ENCODE measurements at regions not wholly inside any gene's neighbourhood (a gene's known extent, or its start where the extent isn't known, plus 50 kb on each side); places are given as distances from the start of the nearest gene placed in this dataset.
A peak's percentile ranks its signal among the peaks of the same experiment; 100 is the strongest.

- H3K4me3 ChIP-seq (ENCODE audit: control insufficient read depth in 1 of 7, extremely low read depth in 1 of 7, insufficient read depth in 4 of 7, low read depth in 2 of 7, low read length in 6 of 7) = no peak overlapping the region
- H3K9me3 ChIP-seq (ENCODE audit: control extremely low read depth in 1 of 5, control insufficient read depth in 4 of 5, insufficient read depth in 2 of 5, low read depth in 1 of 5, low read length in 4 of 5) = peaks cover 0 to 20% (median 2%) of the 10 kb centered on the region in 5 experiments
- no peaks in the 10 kb centered on the region for H3K27me3 ChIP-seq (replicated peaks in 2 of 5; ENCODE audit: control insufficient read depth in 4 of 5, insufficient read depth in 5 of 5, low read length in 4 of 5)
- ChIA-PET CTCF (no interaction called here), POLR2A (no interaction called here)
- H3K4me1 ChIP-seq (ENCODE audit: control extremely low read depth in 1 of 4, control insufficient read depth in 4 of 4, insufficient read depth in 4 of 4, low read length in 3 of 4) = no peaks in the 10 kb centered on the region
- no peak for DNase-seq
- no peak overlapping the region for H3K27ac ChIP-seq (ENCODE audit: insufficient read depth in 1 of 2, low read depth in 1 of 2, low read length in 2 of 2, poor library complexity in 1 of 2, severe bottlenecking in 2 of 2)
- H3K36me3 ChIP-seq (ENCODE audit: control insufficient read depth in 4 of 4, insufficient read depth in 4 of 4, low read length in 3 of 4) = no peaks in the 10 kb centered on the region
- WGBS (ENCODE audit: insufficient coverage) = 100% methylated on average over 1 of the region's 2 CpGs
These were observed 679.4 kb upstream of the USP24 start for GRCh38 chr1:55894521-55894920.

DNA sequence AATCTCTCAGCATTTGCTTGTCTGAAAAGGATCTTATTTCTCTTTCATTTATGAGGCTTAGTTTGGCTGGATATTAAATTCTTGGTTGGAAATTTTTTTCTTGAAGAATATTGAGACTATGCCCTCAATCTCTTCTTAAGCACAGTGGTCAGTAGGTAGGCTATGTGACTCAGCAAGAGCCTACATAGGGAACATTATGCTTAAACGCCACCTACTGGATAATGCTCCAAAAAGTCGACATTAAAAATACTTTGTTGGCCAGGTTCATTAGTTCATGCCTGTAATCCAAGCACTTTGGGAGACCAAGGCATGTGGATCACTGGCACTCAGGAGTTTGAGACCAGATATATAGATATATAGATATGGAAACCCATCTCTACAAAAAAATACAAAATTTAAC, 678.0 kb upstream of the USP24 start:
- Histone ChIP-seq H3K4me1 (ENCODE audit: control extremely low read depth in 1 of 4, control insufficient read depth in 4 of 4, insufficient read depth in 4 of 4, low read length in 3 of 4) (no peaks in the 10 kb centered on the region), H3K27ac (ENCODE audit: insufficient read depth in 1 of 2, low read depth in 1 of 2, low read length in 2 of 2, poor library complexity in 1 of 2, severe bottlenecking in 2 of 2) (no peak overlapping the region), H3K36me3 (ENCODE audit: control insufficient read depth in 4 of 4, insufficient read depth in 4 of 4, low read length in 3 of 4) (no peaks in the 10 kb centered on the region), H3K4me3 (ENCODE audit: control insufficient read depth in 1 of 7, extremely low read depth in 1 of 7, insufficient read depth in 4 of 7, low read depth in 2 of 7, low read length in 6 of 7) (no peak overlapping the region), H3K27me3 (replicated peaks in 2 of 5; ENCODE audit: control insufficient read depth in 4 of 5, insufficient read depth in 5 of 5, low read length in 4 of 5) (no peaks in the 10 kb centered on the region), H3K9me3 (ENCODE audit: control extremely low read depth in 1 of 5, control insufficient read depth in 4 of 5, insufficient read depth in 2 of 5, low read depth in 1 of 5, low read length in 4 of 5) (peaks cover 0 to 20% (median 2%) of the 10 kb centered on the region in 5 experiments)
- DNase-seq = peak in 2 of 3 donors; percentile 10 to 13
- ChIA-PET POLR2A (no interaction called here), CTCF (no interaction called here)
- WGBS (ENCODE audit: insufficient coverage) = no CpG with 5 or more reads among the region's 2 CpGs

DNA sequence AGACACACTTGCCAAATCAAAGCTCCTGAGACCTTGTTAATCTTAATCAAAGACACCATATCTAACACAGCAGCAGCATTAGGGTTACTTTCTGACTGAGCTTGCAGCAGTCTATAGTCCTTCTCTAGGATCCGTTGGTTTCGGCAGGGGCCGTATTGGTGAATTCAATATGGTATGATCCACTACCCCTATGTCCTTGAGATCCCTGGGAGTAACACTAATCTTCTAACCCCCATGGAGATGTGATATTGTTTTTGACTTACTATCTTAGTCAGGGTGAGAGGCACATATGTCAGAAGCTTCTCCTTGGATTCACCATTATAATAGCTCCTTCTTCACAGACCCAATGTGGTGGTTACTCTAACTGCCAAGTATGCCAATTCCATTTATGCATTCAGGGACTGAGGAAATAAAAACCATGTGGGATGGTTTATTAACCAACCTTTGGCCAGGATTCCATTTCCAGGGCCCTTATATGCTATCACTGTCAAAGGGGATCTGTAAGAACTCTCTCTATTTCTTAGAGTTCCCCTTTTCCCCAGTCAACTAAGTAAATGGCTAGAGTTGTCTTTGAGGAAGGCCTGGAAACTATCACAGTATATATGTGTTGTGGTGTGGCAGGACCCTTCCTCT, 673.6 kb upstream of the USP24 start:
- ChIA-PET CTCF (no interaction called here), POLR2A (no interaction called here)
- H3K9me3 ChIP-seq (ENCODE audit: control extremely low read depth in 1 of 5, control insufficient read depth in 4 of 5, insufficient read depth in 2 of 5, low read depth in 1 of 5, low read length in 4 of 5) = peaks cover 0 to 17% (median 2%) of the 10 kb centered on the region in 5 experiments
- H3K4me3 ChIP-seq (ENCODE audit: control insufficient read depth in 1 of 7, extremely low read depth in 1 of 7, insufficient read depth in 4 of 7, low read depth in 2 of 7, low read length in 6 of 7) = no peak overlapping the region
- H3K27me3 ChIP-seq (replicated peaks in 2 of 5; ENCODE audit: control insufficient read depth in 4 of 5, insufficient read depth in 5 of 5, low read length in 4 of 5) = peaks cover 0 to 6% (median 0%) of the 10 kb centered on the region in 5 experiments
- H3K4me1 ChIP-seq (ENCODE audit: control extremely low read depth in 1 of 4, control insufficient read depth in 4 of 4, insufficient read depth in 4 of 4, low read length in 3 of 4) = no peaks in the 10 kb centered on the region
- no peak overlapping the region for H3K27ac ChIP-seq (ENCODE audit: insufficient read depth in 1 of 2, low read depth in 1 of 2, low read length in 2 of 2, poor library complexity in 1 of 2, severe bottlenecking in 2 of 2)
- no peak for DNase-seq
- no peaks in the 10 kb centered on the region for H3K36me3 ChIP-seq (ENCODE audit: control insufficient read depth in 4 of 4, insufficient read depth in 4 of 4, low read length in 3 of 4)
- WGBS (ENCODE audit: insufficient coverage) = 100% methylated on average over 3 of the region's 3 CpGs

GRCh38 chr1:55886856-55887712, 671.9 kb upstream of the USP24 start:
- Histone ChIP-seq H3K27me3 (replicated peaks in 2 of 5; ENCODE audit: control insufficient read depth in 4 of 5, insufficient read depth in 5 of 5, low read length in 4 of 5) (peaks cover 0 to 6% (median 0%) of the 10 kb centered on the region in 5 experiments), H3K4me3 (ENCODE audit: control insufficient read depth in 1 of 7, extremely low read depth in 1 of 7, insufficient read depth in 4 of 7, low read depth in 2 of 7, low read length in 6 of 7) (no peak overlapping the region), H3K27ac (ENCODE audit: insufficient read depth in 1 of 2, low read depth in 1 of 2, low read length in 2 of 2, poor library complexity in 1 of 2, severe bottlenecking in 2 of 2) (no peak overlapping the region), H3K36me3 (ENCODE audit: control insufficient read depth in 4 of 4, insufficient read depth in 4 of 4, low read length in 3 of 4) (no peaks in the 10 kb centered on the region), H3K4me1 (ENCODE audit: control extremely low read depth in 1 of 4, control insufficient read depth in 4 of 4, insufficient read depth in 4 of 4, low read length in 3 of 4) (no peaks in the 10 kb centered on the region), H3K9me3 (ENCODE audit: control extremely low read depth in 1 of 5, control insufficient read depth in 4 of 5, insufficient read depth in 2 of 5, low read depth in 1 of 5, low read length in 4 of 5) (peaks cover 0 to 3% (median 0%) of the 10 kb centered on the region in 5 experiments)
- ChIA-PET POLR2A (no interaction called here), CTCF (no interaction called here)
- no peak for DNase-seq
- WGBS (ENCODE audit: insufficient coverage) = 80% methylated on average over 2 of the region's 4 CpGs

DNA sequence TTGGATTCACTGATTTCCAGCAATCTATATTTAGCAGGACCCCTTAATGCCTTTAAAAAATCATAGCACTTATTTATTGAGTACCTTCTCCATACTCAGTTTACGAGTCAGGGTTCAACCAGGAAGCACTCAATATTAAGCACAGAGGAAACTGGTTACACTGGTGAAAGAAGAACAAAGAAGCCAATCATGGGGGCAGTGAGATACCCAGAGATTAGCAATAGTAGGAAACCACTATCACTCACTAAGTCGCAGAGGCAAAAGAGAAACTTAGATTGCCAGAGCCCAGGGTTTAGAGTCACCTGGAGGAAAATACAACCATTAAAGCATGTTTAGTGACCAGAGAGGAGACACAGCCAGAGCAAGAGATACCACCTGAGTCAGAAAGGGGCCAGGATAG, 670.5 kb upstream of the USP24 start:
- Histone ChIP-seq H3K4me1 (ENCODE audit: control extremely low read depth in 1 of 4, control insufficient read depth in 4 of 4, insufficient read depth in 4 of 4, low read length in 3 of 4) (no peaks in the 10 kb centered on the region), H3K36me3 (ENCODE audit: control insufficient read depth in 4 of 4, insufficient read depth in 4 of 4, low read length in 3 of 4) (no peaks in the 10 kb centered on the region), H3K4me3 (ENCODE audit: control insufficient read depth in 1 of 7, extremely low read depth in 1 of 7, insufficient read depth in 4 of 7, low read depth in 2 of 7, low read length in 6 of 7) (no peak overlapping the region), H3K27ac (ENCODE audit: insufficient read depth in 1 of 2, low read depth in 1 of 2, low read length in 2 of 2, poor library complexity in 1 of 2, severe bottlenecking in 2 of 2) (no peak overlapping the region), H3K27me3 (replicated peaks in 2 of 5; ENCODE audit: control insufficient read depth in 4 of 5, insufficient read depth in 5 of 5, low read length in 4 of 5) (peaks cover 0 to 6% (median 0%) of the 10 kb centered on the region in 5 experiments), H3K9me3 (ENCODE audit: control extremely low read depth in 1 of 5, control insufficient read depth in 4 of 5, insufficient read depth in 2 of 5, low read depth in 1 of 5, low read length in 4 of 5) (peaks cover 0 to 3% (median 0%) of the 10 kb centered on the region in 5 experiments)
- CTCF ChIA-PET = no interaction called here
- POLR2A ChIA-PET = no interaction called here
- 100% methylated on average over 1 of the region's 2 CpGs for WGBS (ENCODE audit: insufficient coverage)
- no peak for DNase-seq

- H3K9me3 ChIP-seq (ENCODE audit: control extremely low read depth in 1 of 5, control insufficient read depth in 4 of 5, insufficient read depth in 2 of 5, low read depth in 1 of 5, low read length in 4 of 5) = peaks cover 0 to 3% (median 0%) of the 10 kb centered on the region in 5 experiments
- 100% methylated on average over 1 of the region's 6 CpGs for WGBS (ENCODE audit: insufficient coverage)
- ChIA-PET CTCF (no interaction called here), POLR2A (no interaction called here)
- H3K4me3 ChIP-seq (ENCODE audit: control insufficient read depth in 1 of 7, extremely low read depth in 1 of 7, insufficient read depth in 4 of 7, low read depth in 2 of 7, low read length in 6 of 7) = no peak overlapping the region
- no peak overlapping the region for H3K27ac ChIP-seq (ENCODE audit: insufficient read depth in 1 of 2, low read depth in 1 of 2, low read length in 2 of 2, poor library complexity in 1 of 2, severe bottlenecking in 2 of 2)
- H3K36me3 ChIP-seq (ENCODE audit: control insufficient read depth in 4 of 4, insufficient read depth in 4 of 4, low read length in 3 of 4) = no peaks in the 10 kb centered on the region
- DNase-seq = no peak
- H3K27me3 ChIP-seq (replicated peaks in 2 of 5; ENCODE audit: control insufficient read depth in 4 of 5, insufficient read depth in 5 of 5, low read length in 4 of 5) = peaks cover 0 to 6% (median 0%) of the 10 kb centered on the region in 5 experiments
- H3K4me1 ChIP-seq (ENCODE audit: control extremely low read depth in 1 of 4, control insufficient read depth in 4 of 4, insufficient read depth in 4 of 4, low read length in 3 of 4) = no peaks in the 10 kb centered on the region
These were observed 667.8 kb upstream of the USP24 start for GRCh38 chr1:55882931-55883330.

GRCh38 chr1:55879346-55879745, 664.2 kb upstream of the USP24 start:
- Histone ChIP-seq H3K4me1 (ENCODE audit: control extremely low read depth in 1 of 4, control insufficient read depth in 4 of 4, insufficient read depth in 4 of 4, low read length in 3 of 4) (no peaks in the 10 kb centered on the region), H3K36me3 (ENCODE audit: control insufficient read depth in 4 of 4, insufficient read depth in 4 of 4, low read length in 3 of 4) (no peaks in the 10 kb centered on the region), H3K9me3 (ENCODE audit: control extremely low read depth in 1 of 5, control insufficient read depth in 4 of 5, insufficient read depth in 2 of 5, low read depth in 1 of 5, low read length in 4 of 5) (peaks cover 0 to 3% (median 0%) of the 10 kb centered on the region in 5 experiments), H3K27me3 (replicated peaks in 2 of 5; ENCODE audit: control insufficient read depth in 4 of 5, insufficient read depth in 5 of 5, low read length in 4 of 5) (peaks cover 0 to 7% (median 0%) of the 10 kb centered on the region in 5 experiments), H3K4me3 (ENCODE audit: control insufficient read depth in 1 of 7, extremely low read depth in 1 of 7, insufficient read depth in 4 of 7, low read depth in 2 of 7, low read length in 6 of 7) (no peak overlapping the region), H3K27ac (ENCODE audit: insufficient read depth in 1 of 2, low read depth in 1 of 2, low read length in 2 of 2, poor library complexity in 1 of 2, severe bottlenecking in 2 of 2) (no peak overlapping the region)
- POLR2A ChIA-PET = no interaction called here
- DNase-seq = no peak
- CTCF ChIA-PET = no interaction called here
- 97% methylated on average over 7 of the region's 11 CpGs for WGBS (ENCODE audit: insufficient coverage)

All from common myeloid progenitor, CD34-positive (primary cell).